NAMALWA (cell line): ENCODE measurements at regions not wholly inside any gene's neighbourhood (a gene's known extent, or its start where the extent isn't known, plus 50 kb on each side); places are given as distances from the start of the nearest gene placed in this dataset.

Experiments used
- DNase-seq: peaks from one replicate; pipeline ENCODE4 v3.0.0-alpha.2; 2015; ENCODE audit warnings: low spot score

GRCh38 chr2:13884291-13884976, 748.1 kb upstream of the LRATD1 start:
- no peak for DNase-seq

DNA sequence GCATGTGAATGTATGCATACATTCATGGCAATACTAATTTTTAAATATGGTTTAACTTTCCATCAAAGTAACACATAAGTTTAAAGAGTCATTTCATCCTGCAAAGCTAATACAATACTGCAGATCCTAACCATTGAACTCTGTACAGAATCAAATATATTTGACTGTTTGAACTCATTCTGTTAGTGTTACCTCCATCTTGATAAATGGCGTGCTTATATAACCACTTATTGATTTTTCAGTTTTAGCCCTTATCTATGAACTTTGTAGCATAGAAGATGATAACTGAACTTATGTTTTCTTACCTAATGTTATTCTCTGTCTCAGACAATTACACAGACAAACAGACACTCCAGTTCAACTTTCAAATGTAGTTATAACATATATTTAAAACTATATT, 731.0 kb upstream of the LRATD1 start:
- DNase-seq: no peak

GRCh38 chr2:13905831-13906230, 726.7 kb upstream of the LRATD1 start:
- DNase-seq: no peak

GRCh38 chr2:13916066-13916465, 716.5 kb upstream of the LRATD1 start:
- DNase-seq: no peak

GRCh38 chr2:13917958-13918357, 714.6 kb upstream of the LRATD1 start:
- no peak for DNase-seq

DNA sequence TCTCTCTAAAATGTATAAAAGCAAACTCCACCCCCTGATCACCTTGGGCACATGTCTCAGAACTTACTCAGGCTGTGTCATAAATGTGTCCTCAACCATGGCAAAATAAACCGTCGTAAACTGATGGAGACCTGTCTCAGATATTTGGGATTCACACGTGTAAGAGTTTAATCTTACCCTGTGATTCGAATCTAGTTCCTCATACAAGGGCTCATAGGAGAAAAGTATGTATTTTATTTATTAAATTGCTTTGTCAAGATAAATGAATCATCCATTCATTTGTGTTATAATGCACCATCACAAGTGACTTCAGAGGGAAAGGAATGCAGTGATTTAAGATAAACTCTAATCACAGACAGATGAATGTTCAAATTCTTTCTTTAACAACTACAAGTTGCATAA, 712.5 kb upstream of the LRATD1 start:
- no peak for DNase-seq

DNA sequence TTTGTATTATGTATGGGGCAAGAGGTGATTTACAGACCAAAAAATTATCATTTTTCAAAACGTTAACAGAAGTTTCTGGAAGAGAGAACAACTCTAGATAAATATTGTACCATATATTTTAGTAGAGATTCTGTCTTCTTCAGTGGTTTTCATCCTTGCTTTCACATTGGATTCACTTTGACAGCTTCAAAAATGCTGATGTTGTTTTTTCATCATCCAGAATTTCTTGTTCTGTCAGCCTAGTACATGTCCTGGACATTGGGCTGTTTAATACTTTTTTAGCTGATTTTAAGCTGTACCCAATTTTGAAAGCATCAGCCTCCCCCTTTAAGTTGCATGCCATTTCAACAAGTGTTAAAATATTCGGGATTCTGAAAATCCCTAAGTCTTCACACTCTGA, 711.3 kb upstream of the LRATD1 start:
- DNase-seq: no peak

DNA sequence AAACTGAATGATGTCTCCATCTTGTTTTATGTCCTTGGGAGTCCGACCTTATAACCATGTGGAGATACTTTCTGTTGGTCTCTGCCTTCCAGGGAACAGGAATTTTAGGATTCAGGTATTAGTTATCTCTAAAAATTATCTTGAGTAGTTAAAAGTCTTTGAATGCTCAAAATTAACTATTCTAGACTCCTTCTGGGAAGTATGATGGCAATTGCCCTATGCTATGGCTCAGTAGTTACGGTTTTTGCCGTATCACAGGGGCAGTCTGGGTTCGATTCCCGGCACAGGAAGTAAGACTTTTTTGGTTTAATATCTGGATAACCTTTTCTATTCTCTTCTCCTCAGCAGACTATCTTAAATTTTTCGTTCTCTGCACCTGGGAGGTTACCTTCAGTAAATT, 708.7 kb upstream of the LRATD1 start:
- DNase-seq: no peak

DNA sequence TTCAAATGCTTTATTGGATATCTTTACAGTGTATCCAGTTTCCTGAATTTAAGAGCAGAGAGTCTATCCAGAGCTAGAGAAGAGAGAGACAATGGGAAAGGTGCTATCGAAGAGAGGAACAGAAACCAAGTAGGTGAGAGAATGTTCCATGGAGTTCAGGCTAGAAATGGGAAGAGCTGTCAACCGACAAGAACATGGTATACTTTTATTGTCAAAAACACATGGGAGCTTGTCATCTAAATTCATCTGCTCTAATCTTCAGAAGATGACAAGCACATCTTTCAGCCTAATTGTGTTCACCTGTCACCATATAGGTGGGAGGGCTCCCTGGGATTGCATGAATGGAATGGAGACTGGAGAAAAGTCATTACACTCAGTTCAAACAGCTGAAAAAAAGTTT, 690.4 kb upstream of the LRATD1 start:
- no peak for DNase-seq

DNA sequence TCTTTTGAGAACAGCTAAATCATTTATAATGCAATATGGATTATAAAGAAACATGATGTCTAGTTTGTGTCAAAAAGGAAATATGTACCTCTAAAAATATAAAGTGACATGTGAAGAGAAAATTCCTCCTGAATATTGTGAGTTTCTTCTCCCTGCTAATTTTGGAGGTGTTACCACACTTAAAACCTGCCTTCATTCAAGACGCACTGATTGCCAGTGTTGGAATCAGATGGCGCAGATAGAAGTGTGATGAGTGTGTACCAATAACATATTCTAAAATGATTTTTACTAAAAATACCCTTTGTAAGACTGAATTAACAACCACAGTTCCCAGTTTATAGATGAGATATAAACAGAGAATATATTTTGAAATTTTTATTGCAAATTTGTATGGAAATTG, 681.8 kb upstream of the LRATD1 start:
- no peak for DNase-seq

GRCh38 chr2:13968811-13969210, 663.7 kb upstream of the LRATD1 start:
- no peak for DNase-seq

- no peak for DNase-seq
Observed at GRCh38 chr2:13986119-13986720, 646.3 kb upstream of the LRATD1 start.

GRCh38 chr2:13996527-13996926, 636.0 kb upstream of the LRATD1 start:
- no peak for DNase-seq

- DNase-seq: no peak
Observed at GRCh38 chr2:14011190-14011589, 621.3 kb upstream of the LRATD1 start.

- DNase-seq: no peak
Observed at GRCh38 chr2:14015113-14015630, 617.3 kb upstream of the LRATD1 start.

DNA sequence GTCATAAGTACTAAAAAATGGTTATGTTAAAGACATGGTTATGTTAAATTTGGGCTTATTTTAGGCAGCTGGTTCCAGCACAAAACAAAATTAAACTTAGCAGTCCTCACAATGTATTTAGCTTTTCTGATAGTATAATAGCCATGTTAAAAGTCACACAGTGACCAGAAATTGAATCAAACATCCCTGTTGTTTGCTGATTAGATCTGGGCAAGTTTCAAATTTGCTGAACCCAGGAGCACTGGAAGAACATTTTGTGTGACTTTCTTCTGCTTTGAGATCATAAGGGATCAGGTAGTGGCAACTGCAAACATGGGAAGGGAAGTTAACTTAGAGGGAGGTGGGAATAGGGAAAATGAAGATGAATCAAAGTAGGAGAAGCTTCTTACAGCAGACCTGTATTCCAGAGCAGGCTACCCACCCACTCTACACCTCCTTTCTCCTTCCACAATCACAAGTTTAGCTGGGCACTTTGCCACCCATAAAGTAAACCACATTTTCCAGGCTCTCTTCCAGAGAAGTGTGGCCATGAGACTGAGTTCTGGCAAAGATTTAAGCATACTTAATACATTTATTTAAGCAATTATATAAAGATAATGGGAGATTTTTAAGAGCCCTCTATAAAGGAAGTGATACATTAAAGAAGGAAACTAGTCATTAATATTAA, 616.1 kb upstream of the LRATD1 start:
- DNase-seq: no peak

DNA sequence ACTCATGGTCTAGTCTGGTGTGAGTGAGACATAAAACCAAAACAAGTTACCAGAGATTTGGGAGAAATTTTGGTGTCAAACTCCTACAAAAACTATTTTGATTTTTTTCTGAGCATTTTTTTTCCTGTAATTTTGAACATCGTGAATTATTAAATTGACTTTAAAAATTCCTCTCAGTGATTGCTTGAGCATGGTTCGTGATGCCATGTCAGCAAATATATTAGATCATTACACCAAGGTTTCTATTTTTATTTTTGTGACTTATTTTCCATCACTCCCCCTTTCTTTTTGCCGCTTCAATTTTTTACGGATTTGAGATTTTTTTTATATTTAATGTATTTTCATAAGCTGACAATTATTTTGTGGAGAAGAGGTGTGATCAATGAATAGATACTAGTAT, 613.9 kb upstream of the LRATD1 start:
- DNase-seq: no peak

GRCh38 chr2:14023558-14023957, 609.0 kb upstream of the LRATD1 start:
- DNase-seq: no peak

GRCh38 chr2:14039134-14039533, 593.4 kb upstream of the LRATD1 start:
- DNase-seq: no peak

DNA sequence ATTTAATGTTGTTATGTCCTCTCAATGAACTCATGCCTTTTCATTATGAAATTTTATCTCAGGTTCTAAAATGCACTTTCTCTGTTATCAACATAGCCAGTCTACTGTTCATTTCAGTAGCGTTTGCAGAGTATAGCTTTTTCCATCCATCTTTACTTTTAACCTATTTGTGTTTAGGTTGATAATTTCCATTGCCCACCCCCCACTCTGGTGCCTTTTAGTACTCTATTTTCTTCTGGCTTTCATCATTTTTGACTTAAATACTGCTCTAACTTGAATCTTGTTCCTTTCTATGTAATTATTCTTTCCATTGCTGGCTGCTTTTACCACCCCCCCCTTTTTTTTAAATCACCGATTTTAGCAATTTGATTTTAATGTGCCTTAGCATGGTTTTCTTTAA, 585.0 kb upstream of the LRATD1 start:
- no peak for DNase-seq

DNA sequence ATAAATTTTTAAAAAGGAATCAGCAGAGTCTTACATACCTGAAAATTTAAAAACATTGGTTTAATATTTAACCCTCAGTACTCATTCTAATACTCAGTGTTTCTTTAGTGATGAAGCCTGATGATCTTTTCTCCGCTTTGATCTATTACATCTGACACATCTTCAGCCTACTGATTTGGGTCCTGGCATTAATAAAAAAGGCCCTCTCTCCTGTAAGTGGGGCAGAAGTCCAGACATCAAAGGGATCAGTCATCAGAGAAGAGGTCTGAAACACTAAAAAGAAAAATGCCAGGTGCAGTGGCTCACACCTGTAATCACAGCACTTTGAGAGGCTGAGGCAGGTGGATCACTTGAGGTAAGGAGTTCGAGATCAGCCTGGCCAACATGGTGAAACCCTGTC, 581.1 kb upstream of the LRATD1 start:
- no peak for DNase-seq

- DNase-seq: no peak
Observed at GRCh38 chr2:14053105-14053504, 579.4 kb upstream of the LRATD1 start.

DNA sequence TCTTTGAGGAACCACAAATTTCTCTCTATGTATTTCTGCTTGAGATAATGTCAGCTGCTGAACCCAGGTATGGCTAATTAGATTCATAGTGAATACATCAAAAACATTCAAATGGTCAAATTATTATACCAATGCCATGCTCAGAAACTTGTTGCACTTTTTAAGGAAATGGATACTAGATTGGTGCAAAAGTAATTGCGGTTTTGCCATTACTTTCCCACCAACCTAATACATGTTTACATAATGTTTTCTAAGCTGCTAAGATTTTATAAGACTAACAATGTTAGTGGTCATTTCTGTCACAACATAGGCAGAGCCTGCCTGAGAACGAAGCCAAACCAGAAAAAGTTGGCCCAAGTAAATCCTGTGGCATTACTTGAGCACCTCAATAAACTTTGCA, 568.2 kb upstream of the LRATD1 start:
- DNase-seq: no peak
